ENCODE measurements at regions not wholly inside any gene's neighbourhood (a gene's known extent, or its start where the extent isn't known, plus 50 kb on each side); places are given as distances from the start of the nearest gene placed in this dataset.

- TF ChIP-seq POLR2A (IDR thresholded peaks at IDR 0.05) (no peak), CTCF (IDR thresholded peaks at IDR 0.05) (no peak)
Measured at GRCh38 chr2:129240061-129240460, 739.4 kb upstream of the RAB6C start.

Measured in right lobe of liver (tissue), 4 donors.